GM12891 (cell line): ENCODE measurements at regions not wholly inside any gene's neighbourhood (a gene's known extent, or its start where the extent isn't known, plus 50 kb on each side); places are given as distances from the start of the nearest gene placed in this dataset.

Source experiments
- POLR2A ChIP-seq: IDR thresholded peaks from 2 replicates; pipeline ENCODE4 v1.6.1; 2011; ENCODE audit warnings: low read depth, low read length, control low read depth
- POLR2AphosphoS5 ChIP-seq: IDR thresholded peaks from 2 replicates; pipeline ENCODE4 v1.6.1; 2011; ENCODE audit warnings: low read depth, low read length, control low read depth
- SPI1 ChIP-seq: IDR thresholded peaks from 2 replicates; pipeline ENCODE4 v1.6.1; 2011; ENCODE audit warnings: low read depth, low read length, control low read depth

- TF ChIP-seq POLR2AphosphoS5: no peak
- no peak for TF ChIP-seq POLR2A
- TF ChIP-seq SPI1: no peak
These were observed 972.4 kb upstream of the ACO1 start for GRCh38 chr9:31412081-31412480.
